Activated naive CD4-positive, alpha-beta T cell treated with anti-CD3 and anti-CD28 coated beads, Interleukin-2, amount 10 ng/mL, durations not matched to agents 7 days and 5 days (primary cell): ENCODE measurements at regions not wholly inside any gene's neighbourhood (a gene's known extent, or its start where the extent isn't known, plus 50 kb on each side); places are given as distances from the start of the nearest gene placed in this dataset.

Experiments used
- CTCF ChIA-PET: fragments of 350-600 bp; sonication (Branson Sonifier 250); formaldehyde crosslinking; loops from one replicate; lab custom pipeline; 2021; ENCODE audit warnings: antibody characterized with exemption; lab: Charles Lee
- DNase-seq: peaks from one replicate; pipeline ENCODE4 v3.0.0-alpha.2; 2020
- H3K27ac Mint-ChIP-seq: one replicate; pipeline ENCODE4 v1.8.0; 2021; ENCODE audit warnings: mild to moderate bottlenecking, moderate library complexity, mixed read lengths
- H3K27me3 Mint-ChIP-seq: one replicate; pipeline ENCODE4 v1.8.0; 2021; ENCODE audit warnings: mild to moderate bottlenecking, mixed read lengths
- H3K36me3 Mint-ChIP-seq: one replicate; pipeline ENCODE4 v1.8.0; 2021; ENCODE audit warnings: mixed read lengths
- H3K4me1 Mint-ChIP-seq: one replicate; pipeline ENCODE4 v1.8.0; 2021; ENCODE audit warnings: mixed read lengths
- H3K4me3 Mint-ChIP-seq: one replicate; pipeline ENCODE4 v1.8.0; 2021; ENCODE audit warnings: mild to moderate bottlenecking, moderate library complexity, mixed read lengths
- H3K9me3 Mint-ChIP-seq: one replicate; pipeline ENCODE4 v1.8.0; 2021; ENCODE audit warnings: mixed read lengths

DNA sequence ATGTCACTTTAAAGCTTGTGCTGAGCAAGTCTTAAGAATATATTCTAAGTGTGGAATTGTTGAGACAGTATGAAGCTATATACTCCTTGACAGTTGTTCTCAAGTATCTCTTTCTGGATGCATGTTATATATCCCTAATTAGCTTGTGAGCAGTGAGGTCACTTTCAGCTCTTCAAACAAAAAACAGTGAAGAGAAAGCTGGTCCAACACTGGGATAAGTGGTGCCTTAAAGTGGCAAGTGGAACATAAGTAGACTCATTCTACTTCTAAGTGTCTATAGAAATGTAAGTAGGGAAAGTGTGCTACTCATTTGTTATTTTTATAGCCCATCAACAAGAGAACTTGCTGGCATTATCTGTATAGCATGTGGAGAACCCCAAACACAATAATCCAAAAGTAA, 133.1 kb upstream of the BACH2 start:
- peaks cover 13% of the 10 kb centered on the region for H3K4me1 Mint-ChIP-seq
- no peak overlapping the region for H3K27ac Mint-ChIP-seq
- no peaks in the 10 kb centered on the region for H3K27me3 Mint-ChIP-seq
- no peak for DNase-seq
- H3K4me3 Mint-ChIP-seq, result no peak overlapping the region
- H3K36me3 Mint-ChIP-seq, result peaks cover 30% of the 10 kb centered on the region
- peaks cover 42% of the 10 kb centered on the region for H3K9me3 Mint-ChIP-seq
- CTCF ChIA-PET, result interaction anchor here (0.7 to 1.1 kb wide), 2 partner anchors 35 to 44 kb away, joined by 3 read pairs; no protein-coding TSS in a partner anchor

DNA sequence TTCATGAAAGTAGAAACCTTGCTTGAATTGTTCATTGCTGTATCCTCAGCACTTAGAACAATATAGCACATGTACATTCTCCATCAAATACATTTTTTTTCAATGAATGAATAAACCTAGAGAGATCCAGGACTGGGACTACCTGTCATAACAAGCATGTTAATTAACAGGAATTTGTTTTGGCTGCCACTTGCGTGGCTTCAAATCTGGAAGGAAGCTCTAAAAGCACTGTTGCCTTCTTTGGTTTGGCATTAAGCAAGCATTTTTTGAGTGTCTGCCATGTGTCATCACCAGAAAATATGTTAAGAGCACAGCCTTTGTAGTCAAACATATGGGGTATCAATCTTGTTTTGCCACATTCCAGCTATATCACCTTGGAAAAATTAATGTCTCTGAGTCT, 131.9 kb upstream of the BACH2 start:
- peaks cover 18% of the 10 kb centered on the region for H3K4me1 Mint-ChIP-seq
- CTCF ChIA-PET, result interaction anchor here (0.8 kb wide), 1 partner anchor 45 kb away, joined by 4 read pairs; no protein-coding TSS in a partner anchor
- no peak overlapping the region for H3K4me3 Mint-ChIP-seq
- DNase-seq, result no peak
- peaks cover 32% of the 10 kb centered on the region for H3K9me3 Mint-ChIP-seq
- H3K27me3 Mint-ChIP-seq, result no peaks in the 10 kb centered on the region
- H3K36me3 Mint-ChIP-seq, result peaks cover 25% of the 10 kb centered on the region
- H3K27ac Mint-ChIP-seq, result no peak overlapping the region

- Mint-ChIP-seq H3K4me1 (peaks cover 19% of the 10 kb centered on the region), H3K9me3 (peaks cover 10% of the 10 kb centered on the region), H3K4me3 (peak overlapping the region; percentile 47), H3K36me3 (peaks cover 9% of the 10 kb centered on the region), H3K27me3 (no peaks in the 10 kb centered on the region), H3K27ac (peak overlapping the region; percentile 87)
- no peak for DNase-seq
- CTCF ChIA-PET, result interaction anchor here (0.7 to 4.0 kb wide), 10 partner anchors 11 to 483 kb away, joined by 3 to 18 read pairs (median 6); no protein-coding TSS in a partner anchor
These were observed 128.6 kb upstream of the BACH2 start for GRCh38 chr6:90425161-90425641.

DNA sequence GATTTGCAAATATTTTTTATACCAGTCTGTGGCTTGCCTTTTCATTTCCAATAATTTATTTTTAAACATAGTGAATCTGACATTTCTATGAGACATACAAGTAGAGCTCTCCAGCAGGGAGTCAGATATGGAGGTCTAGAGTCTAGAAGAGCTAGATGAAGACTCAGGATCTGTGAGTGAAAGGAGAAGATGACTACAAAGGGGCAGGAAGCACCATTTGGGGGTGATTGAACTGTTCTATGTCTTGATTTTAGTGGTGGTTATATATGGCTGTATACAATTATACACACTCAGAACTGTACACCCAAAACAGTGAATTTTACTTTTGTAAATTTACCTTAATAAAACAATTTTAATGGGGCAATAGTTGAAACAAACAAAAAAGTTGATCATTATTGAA, 127.9 kb upstream of the BACH2 start:
- Mint-ChIP-seq H3K4me1 (peaks cover 19% of the 10 kb centered on the region), H3K27me3 (no peaks in the 10 kb centered on the region), H3K27ac (peak overlapping the region; percentile 87), H3K4me3 (no peak overlapping the region), H3K9me3 (peaks cover 6% of the 10 kb centered on the region), H3K36me3 (peaks cover 6% of the 10 kb centered on the region)
- CTCF ChIA-PET, result interaction anchor here (0.8 to 4.0 kb wide), 10 partner anchors 10 to 482 kb away, joined by 3 to 18 read pairs (median 6); no protein-coding TSS in a partner anchor
- DNase-seq, result no peak

DNA sequence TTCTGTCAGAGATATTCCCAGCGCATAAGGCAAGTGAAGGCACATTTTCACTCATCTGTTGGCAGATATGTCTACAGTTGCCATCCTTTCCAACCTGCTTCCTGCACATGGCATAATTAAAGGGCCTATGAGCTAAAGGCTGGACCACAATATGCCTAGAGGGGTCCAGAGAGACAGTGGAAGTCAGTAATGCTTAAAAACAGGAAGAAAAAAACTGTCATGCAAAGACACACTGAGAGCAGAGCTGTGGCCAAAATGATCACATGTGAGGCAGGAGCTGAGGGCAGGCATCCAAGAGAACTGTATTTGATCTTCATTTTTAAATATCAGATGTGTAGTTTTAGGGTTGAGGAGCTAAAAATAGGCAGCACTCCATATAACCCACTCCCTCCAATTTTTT, 125.0 kb upstream of the BACH2 start:
- H3K27ac Mint-ChIP-seq, result no peak overlapping the region
- no peak for DNase-seq
- H3K36me3 Mint-ChIP-seq, result no peaks in the 10 kb centered on the region
- no peaks in the 10 kb centered on the region for H3K27me3 Mint-ChIP-seq
- CTCF ChIA-PET, result interaction anchor here (0.8 to 1.7 kb wide), 3 partner anchors 28 to 55 kb away, joined by 4 to 7 read pairs (median 5); no protein-coding TSS in a partner anchor
- no peak overlapping the region for H3K4me3 Mint-ChIP-seq
- no peaks in the 10 kb centered on the region for H3K9me3 Mint-ChIP-seq
- H3K4me1 Mint-ChIP-seq, result peaks cover 19% of the 10 kb centered on the region

DNA sequence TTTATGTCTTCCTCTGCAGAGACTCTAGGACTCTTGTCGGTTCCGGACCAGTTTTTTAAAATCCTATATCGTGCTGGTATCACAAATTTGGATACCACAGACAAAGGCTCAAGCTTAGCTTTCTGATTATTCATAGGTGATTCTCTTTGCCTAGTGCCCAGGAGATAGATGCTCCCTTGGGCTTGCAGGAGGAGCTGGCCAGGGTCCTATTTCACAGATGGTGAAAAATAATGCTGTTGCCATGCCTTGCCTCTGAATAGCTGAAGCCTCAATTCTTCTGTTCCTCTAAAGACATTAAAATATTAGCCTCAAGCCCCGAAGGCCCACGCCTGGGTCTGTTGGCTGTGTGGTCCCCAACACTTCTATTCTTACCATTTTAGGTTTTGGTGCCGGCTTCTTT, 123.9 kb upstream of the BACH2 start:
- H3K9me3 Mint-ChIP-seq, result no peaks in the 10 kb centered on the region
- no peak overlapping the region for H3K4me3 Mint-ChIP-seq

GRCh38 chr6:90417385-90417784, 120.7 kb upstream of the BACH2 start:
- no peak for DNase-seq
- Mint-ChIP-seq H3K27me3 (peaks cover 4% of the 10 kb centered on the region), H3K4me1 (peaks cover 36% of the 10 kb centered on the region), H3K36me3 (no peaks in the 10 kb centered on the region), H3K27ac (no peak overlapping the region), H3K9me3 (no peaks in the 10 kb centered on the region), H3K4me3 (no peak overlapping the region)
- CTCF ChIA-PET, result interaction anchor here (2.7 kb wide), 1 partner anchor 62 kb away, joined by 7 read pairs; no protein-coding TSS in a partner anchor

More for the DNA sequence above, 123.9 kb upstream of the BACH2 start:
- no peak overlapping the region for H3K27ac Mint-ChIP-seq
- H3K36me3 Mint-ChIP-seq, result no peaks in the 10 kb centered on the region
- CTCF ChIA-PET, result interaction anchor here (0.8 to 1.7 kb wide), 2 partner anchors 28 to 56 kb away, joined by 4 to 7 read pairs; no protein-coding TSS in a partner anchor
- no peak for DNase-seq
- H3K4me1 Mint-ChIP-seq, result peaks cover 20% of the 10 kb centered on the region
- H3K27me3 Mint-ChIP-seq, result no peaks in the 10 kb centered on the region

DNA sequence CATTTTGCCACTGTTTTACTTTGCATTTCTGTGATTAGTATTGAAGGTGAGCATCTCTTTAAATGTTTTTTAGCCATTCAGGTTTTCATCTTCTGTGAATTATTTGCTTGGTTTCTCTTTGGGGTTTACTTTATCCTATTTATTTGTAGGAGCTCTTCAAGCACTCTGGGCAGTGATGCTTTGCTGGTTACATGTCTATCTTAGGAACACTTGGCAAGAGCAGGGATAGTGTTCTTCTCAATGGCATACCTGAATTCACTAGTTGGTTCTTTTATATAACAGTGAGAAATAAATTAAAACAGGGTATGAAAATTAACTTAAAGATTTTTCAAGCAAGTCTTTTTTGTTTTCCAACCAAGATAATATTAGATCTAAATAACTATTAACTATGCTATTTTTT, 119.7 kb upstream of the BACH2 start:
- CTCF ChIA-PET, result interaction anchor here (0.8 to 5.8 kb wide), 4 partner anchors 23 to 476 kb away, joined by 3 to 24 read pairs (median 10); no protein-coding TSS in a partner anchor
- Mint-ChIP-seq H3K27me3 (peaks cover 4% of the 10 kb centered on the region), H3K4me3 (no peak overlapping the region), H3K9me3 (no peaks in the 10 kb centered on the region), H3K36me3 (no peaks in the 10 kb centered on the region), H3K4me1 (peaks cover 47% of the 10 kb centered on the region), H3K27ac (no peak overlapping the region)
- no peak for DNase-seq

DNA sequence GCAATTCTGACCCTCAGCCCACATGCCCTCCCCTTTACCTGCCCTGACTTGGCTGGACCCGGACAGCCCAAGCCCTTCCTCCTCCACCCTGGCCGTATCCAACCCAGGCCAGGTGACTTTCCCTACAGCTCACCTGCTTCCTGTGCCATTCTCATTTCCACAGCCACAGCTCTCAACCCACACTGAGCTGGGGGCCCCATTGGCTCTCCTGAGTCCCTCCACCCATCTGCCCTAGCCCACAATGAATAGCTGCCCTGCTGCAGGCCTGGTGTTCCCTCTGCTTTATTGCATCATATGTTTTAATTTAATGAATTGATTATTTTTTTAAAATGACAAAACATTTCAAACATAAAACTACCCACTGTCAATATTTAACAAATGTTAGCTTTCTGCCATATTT, 118.5 kb upstream of the BACH2 start:
- no peak overlapping the region for H3K27ac Mint-ChIP-seq
- H3K36me3 Mint-ChIP-seq, result no peaks in the 10 kb centered on the region
- H3K4me3 Mint-ChIP-seq, result no peak overlapping the region
- H3K9me3 Mint-ChIP-seq, result no peaks in the 10 kb centered on the region
- CTCF ChIA-PET, result interaction anchor here (0.8 to 5.8 kb wide), 5 partner anchors 9 to 475 kb away, joined by 3 to 24 read pairs (median 13); no protein-coding TSS in a partner anchor
- peaks cover 4% of the 10 kb centered on the region for H3K27me3 Mint-ChIP-seq
- H3K4me1 Mint-ChIP-seq, result peaks cover 55% of the 10 kb centered on the region
- no peak for DNase-seq

DNA sequence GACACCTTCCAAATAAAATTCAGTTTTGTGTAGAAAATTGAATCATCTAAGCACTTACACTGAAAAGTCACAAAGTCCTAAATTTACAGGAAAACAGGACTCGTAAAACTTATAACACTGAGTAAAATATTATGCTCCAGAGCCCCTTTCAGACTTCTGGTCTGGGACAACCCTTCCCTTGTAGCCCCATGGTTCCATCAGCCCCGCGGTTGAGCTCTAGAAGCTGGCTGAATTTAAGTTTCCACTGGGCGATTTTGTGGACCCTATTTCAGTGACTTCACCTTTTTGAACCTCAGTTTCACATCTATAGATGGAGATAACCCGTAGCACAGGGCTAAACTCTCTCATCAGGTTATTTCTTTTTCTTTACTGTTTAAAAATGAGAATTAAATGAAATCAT, 117.7 kb upstream of the BACH2 start:
- peaks cover 3% of the 10 kb centered on the region for H3K36me3 Mint-ChIP-seq
- H3K4me3 Mint-ChIP-seq, result no peak overlapping the region
- H3K4me1 Mint-ChIP-seq, result peaks cover 61% of the 10 kb centered on the region
- CTCF ChIA-PET, result interaction anchor here (1.1 to 5.8 kb wide), 8 partner anchors 10 to 126 kb away, joined by 3 to 24 read pairs (median 6); no protein-coding TSS in a partner anchor
- H3K27ac Mint-ChIP-seq, result peak overlapping the region; percentile 75
- no peaks in the 10 kb centered on the region for H3K9me3 Mint-ChIP-seq
- DNase-seq, result no peak
- peaks cover 4% of the 10 kb centered on the region for H3K27me3 Mint-ChIP-seq

DNA sequence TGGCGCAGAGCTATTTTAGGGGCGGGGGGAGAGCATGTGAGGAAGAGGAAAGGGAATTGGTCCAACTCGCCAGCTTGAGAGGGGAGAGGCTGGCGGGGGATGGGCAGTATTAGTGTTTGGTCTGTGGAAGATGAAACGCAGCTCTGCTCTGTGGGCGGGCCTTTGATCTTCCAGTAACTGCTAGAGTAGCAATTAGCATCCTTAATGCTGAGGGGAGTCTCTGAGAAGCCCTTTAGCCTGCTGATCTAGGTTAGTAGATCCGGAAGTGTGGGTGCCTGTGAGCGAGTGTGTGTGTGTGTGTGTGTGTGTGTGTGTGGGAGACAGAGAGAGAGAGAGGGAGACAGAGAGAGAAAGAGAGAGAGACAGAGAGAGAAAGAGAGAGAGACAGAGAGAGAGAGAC, 117.2 kb upstream of the BACH2 start:
- Mint-ChIP-seq H3K4me1 (peaks cover 63% of the 10 kb centered on the region), H3K9me3 (no peaks in the 10 kb centered on the region), H3K27me3 (peaks cover 4% of the 10 kb centered on the region), H3K36me3 (peaks cover 4% of the 10 kb centered on the region), H3K4me3 (peak overlapping the region; percentile 48), H3K27ac (peak overlapping the region; percentile 75)
- peak; percentile 84 for DNase-seq
- CTCF ChIA-PET, result interaction anchor here (0.6 to 5.8 kb wide), 9 partner anchors 10 to 63 kb away, joined by 3 to 24 read pairs (median 6); no protein-coding TSS in a partner anchor

DNA sequence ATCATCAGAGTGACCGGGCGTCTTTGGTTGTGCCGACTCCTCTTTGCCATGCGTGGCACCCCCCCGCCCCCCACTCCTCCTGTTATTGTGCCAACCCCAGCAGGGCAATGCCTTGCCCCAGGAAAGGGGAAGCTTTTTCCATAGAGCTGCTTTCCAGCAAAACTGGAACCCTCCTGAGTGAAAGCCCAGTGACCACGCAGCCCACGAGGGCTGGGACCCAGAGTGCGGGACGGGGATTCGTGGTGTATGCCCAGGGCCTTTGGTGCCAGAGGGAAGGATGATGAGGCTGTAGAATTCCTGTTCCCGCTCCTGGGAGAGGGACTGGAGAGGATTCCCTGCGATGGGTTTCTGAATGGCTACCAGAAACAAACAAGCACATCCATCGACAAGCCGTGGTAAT, 116.8 kb upstream of the BACH2 start:
- CTCF ChIA-PET, result interaction anchor here (0.6 to 5.8 kb wide), 9 partner anchors 11 to 64 kb away, joined by 3 to 24 read pairs (median 6); no protein-coding TSS in a partner anchor
- Mint-ChIP-seq H3K9me3 (no peaks in the 10 kb centered on the region), H3K36me3 (peaks cover 4% of the 10 kb centered on the region), H3K27me3 (peaks cover 4% of the 10 kb centered on the region), H3K27ac (peak overlapping the region; percentile 76), H3K4me3 (peak overlapping the region; percentile 48), H3K4me1 (peaks cover 63% of the 10 kb centered on the region)
- DNase-seq, result no peak

GRCh38 chr6:90412538-90413369, 116.1 kb upstream of the BACH2 start:
- H3K4me3 Mint-ChIP-seq, result no peak overlapping the region
- H3K36me3 Mint-ChIP-seq, result peaks cover 4% of the 10 kb centered on the region
- peaks cover 4% of the 10 kb centered on the region for H3K27me3 Mint-ChIP-seq
- CTCF ChIA-PET, result interaction anchor here (0.6 to 5.8 kb wide), 8 partner anchors 10 to 66 kb away, joined by 3 to 24 read pairs (median 6); no protein-coding TSS in a partner anchor
- peaks cover 63% of the 10 kb centered on the region for H3K4me1 Mint-ChIP-seq
- DNase-seq, result no peak
- H3K27ac Mint-ChIP-seq, result peak overlapping the region; percentile 76
- H3K9me3 Mint-ChIP-seq, result no peaks in the 10 kb centered on the region

- no peaks in the 10 kb centered on the region for H3K9me3 Mint-ChIP-seq
- no peak overlapping the region for H3K4me3 Mint-ChIP-seq
- H3K36me3 Mint-ChIP-seq, result peaks cover 4% of the 10 kb centered on the region
- H3K4me1 Mint-ChIP-seq, result peaks cover 72% of the 10 kb centered on the region
- CTCF ChIA-PET, result interaction anchor here (0.7 to 5.8 kb wide), 8 partner anchors 13 to 471 kb away, joined by 3 to 24 read pairs (median 4); no protein-coding TSS in a partner anchor
- H3K27me3 Mint-ChIP-seq, result peaks cover 4% of the 10 kb centered on the region
- DNase-seq, result peak; percentile 52
- H3K27ac Mint-ChIP-seq, result peak overlapping the region; percentile 58
These were observed 114.7 kb upstream of the BACH2 start for GRCh38 chr6:90411292-90411781.
